IMR-90 (cell line): ENCODE measurements at regions not wholly inside any gene's neighbourhood (a gene's known extent, or its start where the extent isn't known, plus 50 kb on each side); places are given as distances from the start of the nearest gene placed in this dataset.

Source experiments
- ATAC-seq: fragments of 200-7000 bp; cut with Tn5 transposase; 2 replicates; pipeline ENCODE4 v1.9.1; 2020; ENCODE audit warnings: low read depth, mild to moderate bottlenecking, moderate library complexity
- BruUV-seq: library from RNA; stranded (reverse); fragments of 400-500 nt; replicated peaks from 2 replicates; lab custom pipeline; 2021; lab: Mats Ljungman, UMichigan
- CTCF ChIA-PET: fragments of 300-600 bp; formaldehyde crosslinking; extraction: SDS; loops from one replicate; lab custom pipeline; 2021; ENCODE audit warnings: antibody characterized with exemption; lab: Yijun Ruan, JAX
- POLR2A ChIA-PET: fragments of 300-600 bp; sonication (Branson Sonifier 250); formaldehyde crosslinking; loops from one replicate; lab custom pipeline; 2022; ENCODE audit warnings: antibody characterized with exemption; ENCODE audit not compliant: unreplicated experiment; lab: Charles Lee
- DNase-seq: peaks from one replicate; pipeline ENCODE4 v3.0.0; 2013
- H2AFZ ChIP-seq: replicated peaks from 2 replicates; pipeline ENCODE3; 2013; ENCODE audit warnings: low read length, mild to moderate bottlenecking; ENCODE audit not compliant: poor library complexity
- H2AK5ac ChIP-seq: 2 replicates; pipeline ENCODE4 v1.6.1; 2013; ENCODE audit warnings: low read depth, low read length, inconsistent platforms
- H2AK9ac ChIP-seq: replicated peaks from 2 replicates; pipeline ENCODE3; 2013; ENCODE audit warnings: mild to moderate bottlenecking, low read depth, low read length, moderate library complexity; ENCODE audit not compliant: poor library complexity
- H2BK120ac ChIP-seq: 2 replicates; pipeline ENCODE4 v1.6.1; 2013; ENCODE audit warnings: low read depth, low read length, inconsistent platforms
- H2BK15ac ChIP-seq: 3 replicates; pipeline ENCODE4 v1.6.1; 2013; ENCODE audit warnings: low read depth, low read length, inconsistent platforms
- H2BK20ac ChIP-seq: 2 replicates; pipeline ENCODE4 v1.6.1; 2013; ENCODE audit warnings: low read depth, mild to moderate bottlenecking, inconsistent platforms, low read length, moderate library complexity
- H2BK5ac ChIP-seq: 2 replicates; pipeline ENCODE4 v1.6.1; 2013; ENCODE audit warnings: mild to moderate bottlenecking, low read depth, low read length, inconsistent platforms; ENCODE audit not compliant: poor library complexity, severe bottlenecking
- H3K14ac ChIP-seq: replicated peaks from 2 replicates; pipeline ENCODE4 v1.6.1; 2013; ENCODE audit warnings: low read depth, low read length, inconsistent platforms
- H3K18ac ChIP-seq: 2 replicates; pipeline ENCODE4 v1.6.1; 2013; ENCODE audit warnings: low read depth, low read length, control low read depth
- H3K23ac ChIP-seq: 2 replicates; pipeline ENCODE4 v1.6.1; 2013; ENCODE audit warnings: low read depth, low read length, inconsistent platforms
- H3K27ac ChIP-seq: 2 replicates; pipeline ENCODE4 v1.5.1; 2013; ENCODE audit warnings: mild to moderate bottlenecking, control low read depth, low read length; ENCODE audit not compliant: insufficient read depth
- H3K27me3 ChIP-seq: 2 replicates; pipeline ENCODE4 v1.6.1; 2013; ENCODE audit warnings: low read length; ENCODE audit not compliant: control insufficient read depth, insufficient read depth
- H3K36me3 ChIP-seq: 2 replicates; pipeline ENCODE4 v1.6.1; 2013; ENCODE audit warnings: low read length, mixed read lengths; ENCODE audit not compliant: control insufficient read depth, insufficient read depth
- H3K4ac ChIP-seq: 2 replicates; pipeline ENCODE4 v1.6.1; 2013; ENCODE audit warnings: low read depth, low read length, inconsistent platforms
- H3K4me1 ChIP-seq: 2 replicates; pipeline ENCODE4 v1.6.1; 2013; ENCODE audit warnings: low read length, mixed read lengths; ENCODE audit not compliant: control insufficient read depth, insufficient read depth
- H3K4me2 ChIP-seq: 2 replicates; pipeline ENCODE4 v1.6.1; 2013; ENCODE audit warnings: low read depth, mild to moderate bottlenecking, control low read depth, low read length, moderate library complexity
- H3K4me3 ChIP-seq: 2 replicates; pipeline ENCODE4 v1.5.1; 2013; ENCODE audit warnings: low read depth, mild to moderate bottlenecking, control low read depth, low read length, moderate library complexity; ENCODE audit not compliant: insufficient read depth
- H3K56ac ChIP-seq: 2 replicates; pipeline ENCODE4 v1.6.1; 2013; ENCODE audit warnings: low read length, inconsistent platforms; ENCODE audit not compliant: insufficient read depth; ENCODE audit errors: extremely low read depth
- H3K79me1 ChIP-seq, 2 experiments: 2 replicates each; pipeline ENCODE4 v1.6.1; 2013; ENCODE audit warnings: low read length in 2 of 2, inconsistent platforms in 1 of 2, low read depth in 1 of 2
- H3K9ac ChIP-seq: 2 replicates; pipeline ENCODE4 v1.6.1; 2013; ENCODE audit warnings: low read depth, low read length, control low read depth
- H3K9me1 ChIP-seq: 2 replicates; pipeline ENCODE4 v1.6.1; 2013; ENCODE audit warnings: low read length, inconsistent platforms; ENCODE audit not compliant: insufficient read depth
- H3K9me3 ChIP-seq: 2 replicates; pipeline ENCODE4 v1.6.1; 2013; ENCODE audit warnings: low read length; ENCODE audit not compliant: control insufficient read depth, insufficient read depth
- H4K20me1 ChIP-seq: 2 replicates; pipeline ENCODE4 v1.6.1; 2013; ENCODE audit warnings: low read length, inconsistent platforms; ENCODE audit not compliant: insufficient read depth
- H4K5ac ChIP-seq: 2 replicates; pipeline ENCODE4 v1.6.1; 2013; ENCODE audit warnings: mild to moderate bottlenecking, low read depth, low read length, control low read depth
- H4K8ac ChIP-seq, 2 experiments: 2 replicates each; pipeline ENCODE4 v1.6.1; 2013; ENCODE audit warnings: low read depth in 2 of 2, low read length in 2 of 2, control low read depth in 1 of 2, inconsistent platforms in 1 of 2
- H4K91ac ChIP-seq: 2 replicates; pipeline ENCODE4 v1.6.1; 2013; ENCODE audit warnings: low read depth, low read length, inconsistent platforms; ENCODE audit not compliant: insufficient read depth
- BHLHE40 ChIP-seq: fragments of 150-350 bp; IDR thresholded peaks from 2 replicates; pipeline ENCODE4 v1.6.1; 2016; ENCODE audit warnings: mild to moderate bottlenecking, low read depth, low read length
- CEBPB ChIP-seq: IDR thresholded peaks from 2 replicates; pipeline ENCODE4 v1.6.1; 2012; ENCODE audit warnings: low read depth, low read length, improper control_type of control experiment
- CHD1 ChIP-seq: IDR thresholded peaks from 2 replicates; pipeline ENCODE4 v1.6.1; 2012; ENCODE audit warnings: low read depth, low read length, improper control_type of control experiment
- CTCF ChIP-seq: conservative IDR thresholded peaks from 2 replicates; pipeline ENCODE4 v1.5.1; 2012; ENCODE audit warnings: mild to moderate bottlenecking, low read depth, low read length, improper control_type of control experiment
- FOS ChIP-seq: fragments of 150-350 bp; IDR thresholded peaks from 2 replicates; pipeline ENCODE4 v1.6.1; 2016; ENCODE audit warnings: low read depth, low read length
- MAFK ChIP-seq: IDR thresholded peaks from 2 replicates; pipeline ENCODE4 v1.6.1; 2012; ENCODE audit warnings: low read depth, low read length, improper control_type of control experiment
- MAZ ChIP-seq: IDR thresholded peaks from 2 replicates; pipeline ENCODE4 v1.6.1; 2012; ENCODE audit warnings: low read depth, mild to moderate bottlenecking, low read length, improper control_type of control experiment, moderate library complexity, borderline replicate concordance
- MXI1 ChIP-seq: IDR thresholded peaks from 2 replicates; pipeline ENCODE4 v1.6.1; 2012; ENCODE audit warnings: low read depth, mild to moderate bottlenecking, low read length, moderate library complexity, borderline replicate concordance
- NFE2L2 ChIP-seq: fragments of 150-350 bp; IDR thresholded peaks from 2 replicates; pipeline ENCODE4 v1.6.1; 2016; ENCODE audit warnings: low read depth, mild to moderate bottlenecking, low read length
- POLR2A ChIP-seq: IDR thresholded peaks from 2 replicates; pipeline ENCODE4 v1.6.1; 2012; ENCODE audit warnings: mild to moderate bottlenecking, low read depth, low read length
- RAD21 ChIP-seq: IDR thresholded peaks from 2 replicates; pipeline ENCODE4 v1.6.1; 2012; ENCODE audit warnings: low read length, improper control_type of control experiment
- RCOR1 ChIP-seq: IDR thresholded peaks from 2 replicates; pipeline ENCODE4 v1.6.1; 2012; ENCODE audit warnings: mild to moderate bottlenecking, low read length, improper control_type of control experiment; ENCODE audit not compliant: insufficient replicate concordance
- SMC3 ChIP-seq: fragments of 150-350 bp; IDR thresholded peaks from 2 replicates; pipeline ENCODE4 v1.6.1; 2016; ENCODE audit warnings: low read depth, mild to moderate bottlenecking, antibody characterized with exemption, low read length, moderate library complexity
- WGBS, 2 experiments: methylation state at CpG; one replicate each; pipeline versions ENCODE4 v1.1.5 to v1.1.7; 2013; ENCODE audit warnings: missing lambda C conversion rate in 2 of 2; ENCODE audit not compliant: insufficient read length in 1 of 2; ENCODE audit errors: extremely low coverage in 2 of 2; 5-methylcytosine and 5-hydroxymethylcytosine counted together
- dilution Hi-C: fragments of 300-500 bp; cut with HindIII; formaldehyde crosslinking; loops from one replicate; pipeline ENCODE4 v1.14.3; 2018; ENCODE audit warnings: low sequenced_read_pairs; ENCODE audit not compliant: unreplicated experiment
- in situ Hi-C: fragments of 300-500 bp; cut with MboI; formaldehyde crosslinking; loops from 3 replicates; pipeline ENCODE4 v1.14.3; 2019; ENCODE audit warnings: low sequenced_read_pairs, inconsistent platforms, mixed read lengths
- intact Hi-C: fragments of 100-400 bp; cut with micrococcal nuclease; formaldehyde crosslinking; loops from 2 replicates; pipeline ENCODE4 v1.10.0; 2022
- TF ChIP-seq, protein P1 (sequence below): fragments of 150-350 bp; IDR thresholded peaks from 2 replicates; pipeline ENCODE4 v1.6.1; 2016; ENCODE audit warnings: low read depth, mild to moderate bottlenecking, low read length, moderate library complexity, borderline replicate concordance
- TF ChIP-seq, protein P2 (sequence below): fragments of 150-350 bp; IDR thresholded peaks from 2 replicates; pipeline ENCODE4 v1.6.1; 2017; ENCODE audit warnings: mild to moderate bottlenecking, antibody characterized with exemption, low read length, low read depth

DNA sequence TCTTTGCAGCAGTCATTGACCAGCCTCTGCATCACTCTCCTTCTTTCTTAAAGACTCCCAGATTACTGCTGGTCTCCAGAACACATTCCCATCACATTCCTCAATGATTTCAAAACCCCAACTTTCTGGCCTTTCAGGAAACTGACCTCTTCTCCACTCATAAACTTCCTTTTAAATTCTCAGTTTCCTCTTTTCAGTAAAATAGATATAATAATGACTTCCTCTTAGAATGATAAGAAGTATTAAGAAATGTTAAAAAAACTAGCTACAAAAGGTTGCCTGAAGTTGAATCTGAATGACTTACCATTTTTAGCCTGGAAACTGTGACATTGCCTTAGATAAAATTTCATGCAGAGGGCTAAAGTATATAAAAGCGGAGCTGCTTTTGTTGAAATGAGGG is 239.3 kb downstream of the OGFRL1 start:
- no peak overlapping the region for H2AK9ac ChIP-seq
- in situ Hi-C loops (no loop called here), intact Hi-C loops (no loop called here), dilution Hi-C loops (no loop called here)
- WGBS, 2 experiments: no CpG with 5 or more reads among the region's 1 CpG
- H3K14ac ChIP-seq: no peak overlapping the region
- H3K4me1 ChIP-seq: no peaks in the 10 kb centered on the region
- DNase-seq: peak; percentile 12
- no peaks in the 10 kb centered on the region for H3K79me1 ChIP-seq
- no peak; the same call in 1 of the 2 replicates for ATAC-seq
- no peaks in the 10 kb centered on the region for H4K20me1 ChIP-seq
- H2AK5ac ChIP-seq: no peak overlapping the region
- H4K5ac ChIP-seq: no peak overlapping the region
- no peaks in the 10 kb centered on the region for H3K9me3 ChIP-seq
- no peaks in the 10 kb centered on the region for H3K36me3 ChIP-seq
- no TSS peak for BruUV-seq
- no peak overlapping the region for H4K8ac ChIP-seq
- no peak overlapping the region for H3K9ac ChIP-seq
- POLR2A ChIA-PET: no interaction called here
- H2AFZ ChIP-seq: no peak overlapping the region
- no peak overlapping the region for H3K4me3 ChIP-seq
- no peak overlapping the region for H3K56ac ChIP-seq
- no peak overlapping the region for H2BK15ac ChIP-seq
- TF ChIP-seq MXI1 (no peak), POLR2A (no peak), NFE2L2 (no peak), FOS (no peak), CEBPB (no peak), CTCF (no peak), RAD21 (no peak), MAFK (no peak), RCOR1 (no peak), SMC3 (no peak), CHD1 (no peak), MAZ (no peak), BHLHE40 (no peak)
- TF ChIP-seq, protein P1, sequence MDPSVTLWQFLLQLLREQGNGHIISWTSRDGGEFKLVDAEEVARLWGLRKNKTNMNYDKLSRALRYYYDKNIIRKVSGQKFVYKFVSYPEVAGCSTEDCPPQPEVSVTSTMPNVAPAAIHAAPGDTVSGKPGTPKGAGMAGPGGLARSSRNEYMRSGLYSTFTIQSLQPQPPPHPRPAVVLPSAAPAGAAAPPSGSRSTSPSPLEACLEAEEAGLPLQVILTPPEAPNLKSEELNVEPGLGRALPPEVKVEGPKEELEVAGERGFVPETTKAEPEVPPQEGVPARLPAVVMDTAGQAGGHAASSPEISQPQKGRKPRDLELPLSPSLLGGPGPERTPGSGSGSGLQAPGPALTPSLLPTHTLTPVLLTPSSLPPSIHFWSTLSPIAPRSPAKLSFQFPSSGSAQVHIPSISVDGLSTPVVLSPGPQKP: no peak
- TF ChIP-seq, protein P2, sequence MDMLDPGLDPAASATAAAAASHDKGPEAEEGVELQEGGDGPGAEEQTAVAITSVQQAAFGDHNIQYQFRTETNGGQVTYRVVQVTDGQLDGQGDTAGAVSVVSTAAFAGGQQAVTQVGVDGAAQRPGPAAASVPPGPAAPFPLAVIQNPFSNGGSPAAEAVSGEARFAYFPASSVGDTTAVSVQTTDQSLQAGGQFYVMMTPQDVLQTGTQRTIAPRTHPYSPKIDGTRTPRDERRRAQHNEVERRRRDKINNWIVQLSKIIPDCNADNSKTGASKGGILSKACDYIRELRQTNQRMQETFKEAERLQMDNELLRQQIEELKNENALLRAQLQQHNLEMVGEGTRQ: no peak
- no peak overlapping the region for H2BK120ac ChIP-seq
- no peak overlapping the region for H3K23ac ChIP-seq
- H3K4me2 ChIP-seq: no peak overlapping the region
- H3K4ac ChIP-seq: no peak overlapping the region
- CTCF ChIA-PET: interaction anchor here (0.6 kb wide), 1 partner anchor 364 kb away, joined by 3 read pairs; no protein-coding TSS in a partner anchor
- no peak overlapping the region for H2BK20ac ChIP-seq
- no peak overlapping the region for H3K18ac ChIP-seq
- no peak overlapping the region for H3K27ac ChIP-seq
- H4K91ac ChIP-seq: no peak overlapping the region
- H3K27me3 ChIP-seq: no peaks in the 10 kb centered on the region
- H3K9me1 ChIP-seq: no peaks in the 10 kb centered on the region; the same call in 1 of the 2 replicates
- H2BK5ac ChIP-seq: no peak overlapping the region
